Breast epithelium (tissue), 3 donors: ENCODE measurements at regions not wholly inside any gene's neighbourhood (a gene's known extent, or its start where the extent isn't known, plus 50 kb on each side); places are given as distances from the start of the nearest gene placed in this dataset.

Experiments used
- POLR2A ChIP-seq: fragments of 450-650 bp; IDR thresholded peaks from one replicate; pipeline ENCODE4 v1.6.1; 2016; ENCODE audit warnings: antibody characterized with exemption, mild to moderate bottlenecking, moderate library complexity
- POLR2AphosphoS5 ChIP-seq, 3 donors: sonication (generic); formaldehyde crosslinking; IDR thresholded peaks; one replicate each; pipeline ENCODE4 v1.6.1; 2017; ENCODE audit warnings: antibody characterized with exemption in 3 of 3
- TF ChIP-seq, protein P1 (sequence below), 3 donors: fragments of 450-650 bp; IDR thresholded peaks; one replicate each; pipeline ENCODE4 v1.5.1; 2016 to 2017; ENCODE audit warnings: antibody characterized with exemption in 3 of 3, mild to moderate bottlenecking in 3 of 3, moderate library complexity in 3 of 3

DNA sequence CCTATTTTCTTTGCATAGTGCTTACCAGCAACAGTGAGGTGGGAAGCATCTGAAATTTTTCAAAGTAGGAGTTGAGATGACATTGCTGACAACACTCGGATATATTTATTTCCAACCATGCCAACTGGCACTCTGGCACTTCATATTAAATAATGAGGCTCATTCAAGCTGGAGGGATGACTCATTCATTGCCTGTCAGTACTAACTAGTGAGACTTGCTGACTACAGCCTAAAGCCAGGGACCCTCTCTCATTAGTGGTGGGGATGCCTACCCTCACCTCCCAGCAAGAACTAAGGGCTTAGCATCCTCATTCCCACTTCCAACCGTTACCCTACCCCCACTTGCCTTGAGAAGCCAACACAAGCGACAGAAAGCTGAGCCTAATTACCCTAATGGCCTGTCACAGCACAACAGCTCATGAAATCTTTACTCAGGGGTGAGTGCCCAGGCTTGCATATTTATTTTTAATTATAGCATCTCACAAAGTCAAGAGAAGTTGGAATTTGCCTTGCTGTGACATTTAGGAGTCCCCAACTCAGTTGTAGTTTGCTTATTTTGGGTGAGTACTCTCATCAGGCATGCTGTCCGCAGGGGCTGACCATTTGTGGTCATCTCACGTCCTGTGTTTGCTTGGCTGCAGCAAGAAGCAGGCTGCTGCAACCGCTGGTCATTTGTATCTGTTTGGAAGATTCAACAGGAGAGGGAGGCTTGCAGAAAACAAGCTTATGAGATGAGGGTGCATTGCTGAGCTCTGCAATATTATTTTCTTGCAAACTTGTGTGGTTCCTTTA lies 181.6 kb upstream of the POU2AF2 start:
- TF ChIP-seq, protein P1, sequence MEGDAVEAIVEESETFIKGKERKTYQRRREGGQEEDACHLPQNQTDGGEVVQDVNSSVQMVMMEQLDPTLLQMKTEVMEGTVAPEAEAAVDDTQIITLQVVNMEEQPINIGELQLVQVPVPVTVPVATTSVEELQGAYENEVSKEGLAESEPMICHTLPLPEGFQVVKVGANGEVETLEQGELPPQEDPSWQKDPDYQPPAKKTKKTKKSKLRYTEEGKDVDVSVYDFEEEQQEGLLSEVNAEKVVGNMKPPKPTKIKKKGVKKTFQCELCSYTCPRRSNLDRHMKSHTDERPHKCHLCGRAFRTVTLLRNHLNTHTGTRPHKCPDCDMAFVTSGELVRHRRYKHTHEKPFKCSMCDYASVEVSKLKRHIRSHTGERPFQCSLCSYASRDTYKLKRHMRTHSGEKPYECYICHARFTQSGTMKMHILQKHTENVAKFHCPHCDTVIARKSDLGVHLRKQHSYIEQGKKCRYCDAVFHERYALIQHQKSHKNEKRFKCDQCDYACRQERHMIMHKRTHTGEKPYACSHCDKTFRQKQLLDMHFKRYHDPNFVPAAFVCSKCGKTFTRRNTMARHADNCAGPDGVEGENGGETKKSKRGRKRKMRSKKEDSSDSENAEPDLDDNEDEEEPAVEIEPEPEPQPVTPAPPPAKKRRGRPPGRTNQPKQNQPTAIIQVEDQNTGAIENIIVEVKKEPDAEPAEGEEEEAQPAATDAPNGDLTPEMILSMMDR (IDR thresholded peaks at IDR 0.05) = no peak
- TF ChIP-seq POLR2AphosphoS5 (IDR thresholded peaks at IDR 0.05) (no peak), POLR2A (no peak)
